KMS-11 (cell line): ENCODE measurements at regions not wholly inside any gene's neighbourhood (a gene's known extent, or its start where the extent isn't known, plus 50 kb on each side); places are given as distances from the start of the nearest gene placed in this dataset.

Source experiments
- H2AFZ ChIP-seq: fragments of 200-600 bp; sonication (generic); 2 replicates; pipeline ENCODE4 v1.6.1; 2016; ENCODE audit warnings: antibody characterized with exemption, mixed run types, low read depth
- H3K27ac ChIP-seq: fragments of 200-600 bp; sonication (generic); 2 replicates; pipeline ENCODE4 v1.6.1; 2016; ENCODE audit warnings: mild to moderate bottlenecking, mixed run types
- H3K27me3 ChIP-seq: fragments of 200-600 bp; sonication (generic); 2 replicates; pipeline ENCODE4 v1.6.1; 2017; ENCODE audit warnings: mild to moderate bottlenecking, low read depth, mixed run types, moderate library complexity; ENCODE audit not compliant: insufficient read depth
- H3K36me3 ChIP-seq: fragments of 200-600 bp; sonication (generic); 2 replicates; pipeline ENCODE4 v1.6.1; 2017; ENCODE audit warnings: mild to moderate bottlenecking, mixed run types; ENCODE audit not compliant: insufficient read depth
- H3K4me1 ChIP-seq: fragments of 200-600 bp; sonication (generic); 2 replicates; pipeline ENCODE4 v1.6.1; 2016; ENCODE audit warnings: mild to moderate bottlenecking, low read depth, mixed run types; ENCODE audit not compliant: poor library complexity, severe bottlenecking
- H3K4me2 ChIP-seq: fragments of 200-600 bp; sonication (generic); 2 replicates; pipeline ENCODE4 v1.7.0; 2016; ENCODE audit warnings: mild to moderate bottlenecking, mixed run types
- H3K4me3 ChIP-seq: fragments of 200-600 bp; sonication (generic); IDR thresholded peaks from 2 replicates; pipeline ENCODE4 v1.6.1; 2017; ENCODE audit warnings: low read depth, low read length, mixed read lengths; ENCODE audit not compliant: insufficient read depth
- H3K79me2 ChIP-seq: fragments of 200-600 bp; sonication (generic); 2 replicates; pipeline ENCODE4 v1.6.1; 2016; ENCODE audit warnings: low read depth, mixed run types; ENCODE audit not compliant: insufficient read depth
- H3K9ac ChIP-seq: fragments of 200-600 bp; sonication (generic); 2 replicates; pipeline ENCODE4 v1.6.1; 2016; ENCODE audit warnings: mild to moderate bottlenecking, mixed run types
- H4K20me1 ChIP-seq: fragments of 200-600 bp; sonication (generic); 2 replicates; pipeline ENCODE4 v1.6.1; 2016; ENCODE audit warnings: mild to moderate bottlenecking, mixed run types; ENCODE audit not compliant: insufficient read depth
- CTCF ChIP-seq: fragments of 200-600 bp; sonication (generic); conservative IDR thresholded peaks from 2 replicates; pipeline ENCODE4 v1.6.1; 2017; ENCODE audit warnings: low read depth, mild to moderate bottlenecking, antibody characterized with exemption, low read length, moderate library complexity, mixed read lengths

- no peaks in the 10 kb centered on the region for H3K27me3 ChIP-seq
- H3K79me2 ChIP-seq, result no peaks in the 10 kb centered on the region
- H2AFZ ChIP-seq, result no peak overlapping the region
- H3K36me3 ChIP-seq, result no peaks in the 10 kb centered on the region
- no peaks in the 10 kb centered on the region for H3K4me1 ChIP-seq
- H3K9ac ChIP-seq, result no peak overlapping the region
- H4K20me1 ChIP-seq, result no peaks in the 10 kb centered on the region
- no peak overlapping the region for H3K4me3 ChIP-seq
- H3K27ac ChIP-seq, result no peak overlapping the region
- no peak overlapping the region for H3K4me2 ChIP-seq
- TF ChIP-seq CTCF, result no peak
Observed at GRCh38 chr10:81101062-81101461, 563.4 kb downstream of the SH2D4B start.

GRCh38 chr10:81104494-81104893 lies 566.8 kb downstream of the SH2D4B start:
- Histone ChIP-seq H2AFZ (no peak overlapping the region), H3K4me3 (no peak overlapping the region), H3K9ac (no peak overlapping the region), H4K20me1 (no peaks in the 10 kb centered on the region), H3K79me2 (no peaks in the 10 kb centered on the region), H3K27me3 (no peaks in the 10 kb centered on the region), H3K4me2 (no peak overlapping the region), H3K27ac (no peak overlapping the region), H3K36me3 (no peaks in the 10 kb centered on the region), H3K4me1 (no peaks in the 10 kb centered on the region)
- TF ChIP-seq CTCF, result no peak

- no peaks in the 10 kb centered on the region for H3K27me3 ChIP-seq
- no peak for TF ChIP-seq CTCF
- no peak overlapping the region for H3K9ac ChIP-seq
- no peaks in the 10 kb centered on the region for H3K79me2 ChIP-seq
- no peak overlapping the region for H3K27ac ChIP-seq
- H3K4me1 ChIP-seq, result no peaks in the 10 kb centered on the region
- no peaks in the 10 kb centered on the region for H3K36me3 ChIP-seq
- H2AFZ ChIP-seq, result no peak overlapping the region
- no peak overlapping the region for H3K4me2 ChIP-seq
- H4K20me1 ChIP-seq, result no peaks in the 10 kb centered on the region
- H3K4me3 ChIP-seq, result no peak overlapping the region
Observed at GRCh38 chr10:81108516-81109199, 571.0 kb downstream of the SH2D4B start.

GRCh38 chr10:81109200-81109752 lies 571.6 kb downstream of the SH2D4B start:
- H3K27ac ChIP-seq, result no peak overlapping the region
- TF ChIP-seq CTCF, result no peak
- no peaks in the 10 kb centered on the region for H3K27me3 ChIP-seq
- no peak overlapping the region for H3K9ac ChIP-seq
- no peaks in the 10 kb centered on the region for H3K79me2 ChIP-seq
- no peaks in the 10 kb centered on the region for H4K20me1 ChIP-seq
- H3K4me2 ChIP-seq, result no peak overlapping the region
- H3K36me3 ChIP-seq, result no peaks in the 10 kb centered on the region
- H3K4me1 ChIP-seq, result no peaks in the 10 kb centered on the region
- H3K4me3 ChIP-seq, result no peak overlapping the region
- H2AFZ ChIP-seq, result no peak overlapping the region
